ENCODE measurements at regions not wholly inside any gene's neighbourhood (a gene's known extent, or its start where the extent isn't known, plus 50 kb on each side); places are given as distances from the start of the nearest gene placed in this dataset.

DNA sequence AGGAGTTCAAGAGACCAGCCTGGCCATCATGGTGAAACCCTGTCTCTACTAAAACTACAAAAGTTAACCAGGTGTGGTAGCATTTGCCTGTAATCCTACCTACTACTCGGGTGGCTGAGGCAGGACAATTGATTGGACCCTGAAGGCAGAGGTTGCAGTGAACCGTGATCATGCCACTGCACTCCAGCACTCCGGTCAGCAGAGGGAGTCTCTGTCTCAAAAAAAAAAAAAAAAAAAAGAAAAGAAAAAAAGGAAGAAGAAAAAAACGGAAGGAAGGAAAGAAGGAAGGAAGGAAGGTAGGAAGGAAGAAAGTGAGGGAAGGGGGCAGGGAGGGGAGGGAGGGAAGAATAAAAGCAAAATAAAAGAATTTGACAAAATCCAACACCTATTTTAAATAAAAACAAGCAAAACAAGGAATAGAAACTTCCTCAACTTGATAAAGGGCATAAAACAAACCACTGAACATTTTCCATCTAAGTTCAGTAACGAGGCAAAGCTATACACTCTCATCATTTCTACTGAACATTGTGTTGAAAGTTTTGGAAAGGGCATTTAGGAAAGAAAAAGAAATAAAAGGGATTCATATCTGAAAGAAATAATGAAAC lies 411.6 kb upstream of the SLITRK5 start:
- no peak overlapping the region for H3K4me3 Mint-ChIP-seq
- H3K27ac Mint-ChIP-seq = peak overlapping the region in 1 of 3 experiments; percentile 44; a peak in 1 of 7 replicates
- no CpG with 5 or more reads among the region's 5 CpGs for WGBS (ENCODE audit: extremely low coverage, insufficient read length, low lambda C conversion rate)
- no peak overlapping the region for H3T11ph ChIP-seq (ENCODE audit: low read length)
- H2BK20ac ChIP-seq (ENCODE audit: low read depth, low read length, poor library complexity, severe bottlenecking) = no peak overlapping the region
- DNase-seq = peak; percentile 76
- H3K4me1 Mint-ChIP-seq = no peaks in the 10 kb centered on the region
- H4K5ac ChIP-seq (ENCODE audit: insufficient read length, low read depth, low read length) = no peak overlapping the region
- H3K79me2 ChIP-seq (ENCODE audit: insufficient read depth, low read length) = no peaks in the 10 kb centered on the region
- TF ChIP-seq, protein P1, sequence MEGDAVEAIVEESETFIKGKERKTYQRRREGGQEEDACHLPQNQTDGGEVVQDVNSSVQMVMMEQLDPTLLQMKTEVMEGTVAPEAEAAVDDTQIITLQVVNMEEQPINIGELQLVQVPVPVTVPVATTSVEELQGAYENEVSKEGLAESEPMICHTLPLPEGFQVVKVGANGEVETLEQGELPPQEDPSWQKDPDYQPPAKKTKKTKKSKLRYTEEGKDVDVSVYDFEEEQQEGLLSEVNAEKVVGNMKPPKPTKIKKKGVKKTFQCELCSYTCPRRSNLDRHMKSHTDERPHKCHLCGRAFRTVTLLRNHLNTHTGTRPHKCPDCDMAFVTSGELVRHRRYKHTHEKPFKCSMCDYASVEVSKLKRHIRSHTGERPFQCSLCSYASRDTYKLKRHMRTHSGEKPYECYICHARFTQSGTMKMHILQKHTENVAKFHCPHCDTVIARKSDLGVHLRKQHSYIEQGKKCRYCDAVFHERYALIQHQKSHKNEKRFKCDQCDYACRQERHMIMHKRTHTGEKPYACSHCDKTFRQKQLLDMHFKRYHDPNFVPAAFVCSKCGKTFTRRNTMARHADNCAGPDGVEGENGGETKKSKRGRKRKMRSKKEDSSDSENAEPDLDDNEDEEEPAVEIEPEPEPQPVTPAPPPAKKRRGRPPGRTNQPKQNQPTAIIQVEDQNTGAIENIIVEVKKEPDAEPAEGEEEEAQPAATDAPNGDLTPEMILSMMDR (conservative IDR thresholded peaks at IDR 0.05) = peak; percentile 66
- H2BK120ac ChIP-seq (ENCODE audit: low read depth, low read length, poor library complexity, severe bottlenecking) = no peak overlapping the region
- no peaks in the 10 kb centered on the region for H3K23me2 ChIP-seq (ENCODE audit: insufficient read length, low read depth, low read length, poor library complexity, severe bottlenecking)
- no peak overlapping the region for H2BK5ac ChIP-seq (ENCODE audit: insufficient read length, low read length)
- no peak overlapping the region for H2AK5ac ChIP-seq (ENCODE audit: insufficient read length, low read length)
- H2BK15ac ChIP-seq (ENCODE audit: low read depth, low read length) = no peak overlapping the region
- no peak overlapping the region for H3K56ac ChIP-seq (ENCODE audit: insufficient read length, low read depth, low read length)
- no peak overlapping the region for H3K23ac ChIP-seq (ENCODE audit: insufficient read length, low read depth, low read length)
- H4K8ac ChIP-seq (replicated peaks; ENCODE audit: insufficient read length, low read depth, low read length) = no peak overlapping the region
- H3K27me3 ChIP-seq (ENCODE audit: insufficient read depth, low read length) = no peaks in the 10 kb centered on the region
- H3K18ac ChIP-seq (ENCODE audit: insufficient read length, low read depth, low read length) = no peak overlapping the region
- no peak overlapping the region for H3K9ac ChIP-seq (ENCODE audit: extremely low read depth, insufficient read length, low read length)
- peaks cover 0 to 6% of the 10 kb centered on the region in 2 experiments; a peak in 2 of 5 replicates for H3K9me3 Mint-ChIP-seq
- H4K91ac ChIP-seq (ENCODE audit: insufficient read length, low read depth, low read length) = no peak overlapping the region
- no peaks in the 10 kb centered on the region; a peak in 1 of 7 replicates for H3K36me3 Mint-ChIP-seq (ENCODE audit: insufficient read depth in 1 of 3, low read depth in 3 of 3)
- no peaks in the 10 kb centered on the region for H3K9me3 ChIP-seq (ENCODE audit: control insufficient read depth, low read depth, low read length)
- no peak overlapping the region for H2AFZ ChIP-seq (ENCODE audit: low read length)
- H3K14ac ChIP-seq (ENCODE audit: insufficient read depth, low read length) = no peak overlapping the region
- no peaks in the 10 kb centered on the region for H3K79me1 ChIP-seq (ENCODE audit: insufficient read depth, low read depth, low read length, poor library complexity, severe bottlenecking)
- H4K20me1 ChIP-seq (ENCODE audit: control insufficient read depth, insufficient read depth, insufficient read length) = no peaks in the 10 kb centered on the region
- H3K4ac ChIP-seq (ENCODE audit: low read depth, low read length) = no peak overlapping the region
- H3K4me2 ChIP-seq (ENCODE audit: insufficient read depth, insufficient read length, low read length) = no peak overlapping the region
- no peak overlapping the region for H3K27ac ChIP-seq (ENCODE audit: insufficient read length, low read depth, low read length)
- H2BK12ac ChIP-seq (ENCODE audit: insufficient read length, low read depth, low read length) = no peak overlapping the region
- H3K4me1 ChIP-seq (ENCODE audit: insufficient read depth, low read length) = no peaks in the 10 kb centered on the region
- no peaks in the 10 kb centered on the region for H3K27me3 Mint-ChIP-seq (ENCODE audit: low read depth)

All from H9 (cell line).